HepG2 (cell line): ENCODE measurements at regions not wholly inside any gene's neighbourhood (a gene's known extent, or its start where the extent isn't known, plus 50 kb on each side); places are given as distances from the start of the nearest gene placed in this dataset.
A peak's percentile ranks its signal among the peaks of the same experiment; 100 is the strongest.

Experiments used
- BCLAF1 ChIP-seq: fragments of 450-650 bp; IDR thresholded peaks from 2 replicates; pipeline ENCODE4 v1.6.1; 2017; ENCODE audit warnings: mild to moderate bottlenecking
- CHCHD3 ChIP-seq: sonication (generic); formaldehyde crosslinking; IDR thresholded peaks from 2 replicates; pipeline ENCODE4 v1.8.0; 2022; ENCODE audit warnings: mild to moderate bottlenecking, missing genetic modification reagents, moderate library complexity
- ELF1 ChIP-seq: sonication (generic); formaldehyde crosslinking; IDR thresholded peaks from 2 replicates; pipeline ENCODE4 v1.4.0; 2020; ENCODE audit warnings: missing genetic modification reagents
- KLF6 ChIP-seq: IDR thresholded peaks from 2 replicates; pipeline ENCODE4 v1.8.0; 2016; ENCODE audit warnings: missing biosample characterization, missing genetic modification reagents
- NBN ChIP-seq: fragments of 450-650 bp; conservative IDR thresholded peaks from 2 replicates; pipeline ENCODE4 v1.6.1; 2017
- NCOA1 ChIP-seq: sonication (generic); formaldehyde crosslinking; IDR thresholded peaks from 2 replicates; pipeline ENCODE4 v1.9.0; 2021; ENCODE audit warnings: missing genetic modification reagents
- NR0B2 ChIP-seq: sonication (generic); formaldehyde crosslinking; IDR thresholded peaks from 2 replicates; pipeline ENCODE4 v1.4.0; 2020; ENCODE audit warnings: mild to moderate bottlenecking, missing genetic modification reagents
- RBAK ChIP-seq: sonication (generic); formaldehyde crosslinking; IDR thresholded peaks from 2 replicates; pipeline ENCODE4 v1.5.1; 2020; ENCODE audit warnings: mild to moderate bottlenecking, missing genetic modification reagents
- SNRNP70 ChIP-seq: fragments of 200-400 bp; formaldehyde crosslinking; IDR thresholded peaks from 2 replicates; pipeline ENCODE4 v1.6.1; 2017; ENCODE audit warnings: mild to moderate bottlenecking, low read depth, low read length, moderate library complexity
- TBX2 ChIP-seq: sonication (generic); formaldehyde crosslinking; IDR thresholded peaks from 2 replicates; pipeline ENCODE4 v1.5.0; 2020; ENCODE audit warnings: missing genetic modification reagents, mild to moderate bottlenecking, borderline replicate concordance
- TCF7L2 ChIP-seq: IDR thresholded peaks from 2 replicates; pipeline ENCODE4 v1.6.1; 2011; ENCODE audit warnings: mild to moderate bottlenecking, low read depth, low read length, moderate library complexity
- TEF ChIP-seq: sonication (generic); formaldehyde crosslinking; IDR thresholded peaks from 2 replicates; pipeline ENCODE4 v1.5.0; 2020; ENCODE audit warnings: missing genetic modification reagents
- TF ChIP-seq, protein P1 (sequence below): sonication (generic); formaldehyde crosslinking; IDR thresholded peaks from 2 replicates; pipeline ENCODE4 v1.4.0; 2020; ENCODE audit warnings: missing genetic modification reagents, borderline replicate concordance
- TF ChIP-seq, protein P2 (sequence below), 2 experiments: fragments of 450-650 bp in 1 of 2; sonication (generic) in 1 of 2; formaldehyde crosslinking in 1 of 2; IDR thresholded peaks; 2 replicates each; pipeline versions ENCODE4 v1.6.1 to v1.8.0; 2016 to 2022; ENCODE audit warnings: antibody characterized with exemption in 1 of 2, mild to moderate bottlenecking in 1 of 2, missing genetic modification reagents in 1 of 2

DNA sequence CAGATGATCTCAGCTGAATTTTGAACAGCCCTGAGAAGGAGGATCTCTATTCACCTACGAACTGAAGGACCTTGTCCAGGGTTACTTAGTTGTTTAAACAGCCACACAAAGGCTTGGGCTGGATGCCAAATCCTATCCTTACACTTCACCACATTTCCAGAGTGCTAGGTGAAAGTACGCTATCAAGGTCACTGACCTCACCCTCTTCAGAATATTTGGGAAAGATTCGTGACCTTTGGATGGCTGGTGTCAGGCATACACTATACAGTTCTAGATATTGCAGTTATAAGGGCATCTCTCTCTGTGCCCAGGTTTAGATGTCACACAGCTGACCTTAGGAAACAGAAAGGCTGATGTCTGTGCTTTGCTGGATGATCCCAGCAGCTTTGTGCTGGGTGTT is 61.2 kb upstream of the ABLIM1 start (continued):
- TF ChIP-seq TEF (CRISPR knock-in tag) = no peak
- 0 out of 2 replicates have a peak, but pooled peaks have one; percentile 26 for TF ChIP-seq TBX2 (CRISPR knock-in tag)
- no peak for TF ChIP-seq NBN
- TF ChIP-seq NCOA1 (CRISPR knock-in tag) = no peak
- TF ChIP-seq KLF6 (CRISPR knock-in tag) = no peak
- TF ChIP-seq, protein P1, sequence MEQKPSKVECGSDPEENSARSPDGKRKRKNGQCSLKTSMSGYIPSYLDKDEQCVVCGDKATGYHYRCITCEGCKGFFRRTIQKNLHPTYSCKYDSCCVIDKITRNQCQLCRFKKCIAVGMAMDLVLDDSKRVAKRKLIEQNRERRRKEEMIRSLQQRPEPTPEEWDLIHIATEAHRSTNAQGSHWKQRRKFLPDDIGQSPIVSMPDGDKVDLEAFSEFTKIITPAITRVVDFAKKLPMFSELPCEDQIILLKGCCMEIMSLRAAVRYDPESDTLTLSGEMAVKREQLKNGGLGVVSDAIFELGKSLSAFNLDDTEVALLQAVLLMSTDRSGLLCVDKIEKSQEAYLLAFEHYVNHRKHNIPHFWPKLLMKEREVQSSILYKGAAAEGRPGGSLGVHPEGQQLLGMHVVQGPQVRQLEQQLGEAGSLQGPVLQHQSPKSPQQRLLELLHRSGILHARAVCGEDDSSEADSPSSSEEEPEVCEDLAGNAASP (CRISPR knock-in tag) = no peak
- no peak for TF ChIP-seq SNRNP70
- TF ChIP-seq, protein P2, sequence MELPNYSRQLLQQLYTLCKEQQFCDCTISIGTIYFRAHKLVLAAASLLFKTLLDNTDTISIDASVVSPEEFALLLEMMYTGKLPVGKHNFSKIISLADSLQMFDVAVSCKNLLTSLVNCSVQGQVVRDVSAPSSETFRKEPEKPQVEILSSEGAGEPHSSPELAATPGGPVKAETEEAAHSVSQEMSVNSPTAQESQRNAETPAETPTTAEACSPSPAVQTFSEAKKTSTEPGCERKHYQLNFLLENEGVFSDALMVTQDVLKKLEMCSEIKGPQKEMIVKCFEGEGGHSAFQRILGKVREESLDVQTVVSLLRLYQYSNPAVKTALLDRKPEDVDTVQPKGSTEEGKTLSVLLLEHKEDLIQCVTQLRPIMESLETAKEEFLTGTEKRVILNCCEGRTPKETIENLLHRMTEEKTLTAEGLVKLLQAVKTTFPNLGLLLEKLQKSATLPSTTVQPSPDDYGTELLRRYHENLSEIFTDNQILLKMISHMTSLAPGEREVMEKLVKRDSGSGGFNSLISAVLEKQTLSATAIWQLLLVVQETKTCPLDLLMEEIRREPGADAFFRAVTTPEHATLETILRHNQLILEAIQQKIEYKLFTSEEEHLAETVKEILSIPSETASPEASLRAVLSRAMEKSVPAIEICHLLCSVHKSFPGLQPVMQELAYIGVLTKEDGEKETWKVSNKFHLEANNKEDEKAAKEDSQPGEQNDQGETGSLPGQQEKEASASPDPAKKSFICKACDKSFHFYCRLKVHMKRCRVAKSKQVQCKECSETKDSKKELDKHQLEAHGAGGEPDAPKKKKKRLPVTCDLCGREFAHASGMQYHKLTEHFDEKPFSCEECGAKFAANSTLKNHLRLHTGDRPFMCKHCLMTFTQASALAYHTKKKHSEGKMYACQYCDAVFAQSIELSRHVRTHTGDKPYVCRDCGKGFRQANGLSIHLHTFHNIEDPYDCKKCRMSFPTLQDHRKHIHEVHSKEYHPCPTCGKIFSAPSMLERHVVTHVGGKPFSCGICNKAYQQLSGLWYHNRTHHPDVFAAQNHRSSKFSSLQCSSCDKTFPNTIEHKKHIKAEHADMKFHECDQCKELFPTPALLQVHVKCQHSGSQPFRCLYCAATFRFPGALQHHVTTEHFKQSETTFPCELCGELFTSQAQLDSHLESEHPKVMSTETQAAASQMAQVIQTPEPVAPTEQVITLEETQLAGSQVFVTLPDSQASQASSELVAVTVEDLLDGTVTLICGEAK (IDR thresholded peaks at IDR 0.05) = no peak
- TF ChIP-seq, protein P2 (CRISPR knock-in tag; IDR thresholded peaks at IDR 0.05) = no peak
- TF ChIP-seq RBAK = no peak
- no peak for TF ChIP-seq CHCHD3 (CRISPR knock-in tag)
- no peak for TF ChIP-seq BCLAF1
- TF ChIP-seq TCF7L2 = no peak
- TF ChIP-seq ELF1 = no peak
- TF ChIP-seq NR0B2 (CRISPR knock-in tag) = no peak
